GM19395 (cell line): ENCODE measurements at regions not wholly inside any gene's neighbourhood (a gene's known extent, or its start where the extent isn't known, plus 50 kb on each side); places are given as distances from the start of the nearest gene placed in this dataset.

Source experiments
- ATAC-seq: cut with Tn5 transposase; IDR thresholded peaks from one replicate; pipeline ENCODE4 v1.9.1; 2021; ENCODE audit warnings: mild to moderate bottlenecking, moderate library complexity; ENCODE audit not compliant: unreplicated experiment

DNA sequence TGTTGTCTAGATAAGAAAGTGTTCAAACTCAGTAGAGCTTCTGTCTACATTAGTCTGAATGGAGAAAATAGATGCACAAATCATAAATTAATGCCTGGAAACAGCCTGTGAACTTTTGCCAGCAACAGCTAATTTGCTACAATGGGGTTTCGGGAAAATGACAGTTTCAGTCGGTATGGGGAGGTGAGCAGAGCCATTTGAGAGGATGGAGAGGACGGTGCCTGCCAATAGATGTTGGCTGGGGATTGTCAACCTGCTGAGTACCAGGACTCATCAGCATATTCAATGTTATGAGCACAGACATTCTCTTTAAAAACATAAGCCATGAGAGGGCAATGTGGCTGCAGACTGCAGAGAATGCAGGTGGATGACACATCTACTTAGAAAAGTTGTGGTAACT is 230.3 kb upstream of the PCDH18 start:
- no peak for ATAC-seq

DNA sequence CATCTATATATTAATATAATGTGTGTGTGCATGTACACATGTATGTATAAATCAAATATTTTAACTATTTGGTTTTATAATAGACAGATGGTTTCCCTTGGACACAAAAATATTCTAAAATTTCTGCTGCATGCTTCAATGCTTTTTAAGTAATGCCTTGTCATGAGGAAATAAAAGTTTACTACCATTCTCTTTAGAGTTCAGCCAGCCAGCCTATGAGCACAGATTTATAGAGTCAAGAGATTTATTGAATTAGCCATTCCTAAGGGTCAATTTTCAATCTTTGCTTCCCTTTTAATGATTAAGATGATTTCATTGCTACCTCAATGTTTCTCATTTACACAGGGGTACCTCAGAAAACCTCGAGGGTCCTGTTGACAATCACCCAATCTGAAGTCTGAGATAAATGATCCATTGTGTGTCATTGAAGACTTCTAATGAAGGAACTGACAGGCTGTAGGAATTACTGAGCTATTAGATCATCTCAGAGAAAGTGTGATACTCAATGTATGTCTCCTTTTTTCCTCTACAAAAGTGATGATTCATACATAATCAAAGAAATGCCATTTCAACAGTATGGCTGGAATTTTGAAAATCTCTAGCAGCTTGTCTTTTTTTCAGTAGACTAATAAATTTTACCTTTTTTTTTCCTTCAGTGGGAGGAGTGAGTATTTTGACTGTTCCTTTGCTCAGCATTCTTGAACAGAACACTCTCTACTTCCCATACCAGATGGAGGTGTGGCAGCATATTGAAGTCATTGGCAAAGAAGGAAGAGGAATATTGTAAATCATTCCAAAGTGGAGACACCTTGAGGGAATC is 222.6 kb upstream of the PCDH18 start:
- no peak for ATAC-seq

DNA sequence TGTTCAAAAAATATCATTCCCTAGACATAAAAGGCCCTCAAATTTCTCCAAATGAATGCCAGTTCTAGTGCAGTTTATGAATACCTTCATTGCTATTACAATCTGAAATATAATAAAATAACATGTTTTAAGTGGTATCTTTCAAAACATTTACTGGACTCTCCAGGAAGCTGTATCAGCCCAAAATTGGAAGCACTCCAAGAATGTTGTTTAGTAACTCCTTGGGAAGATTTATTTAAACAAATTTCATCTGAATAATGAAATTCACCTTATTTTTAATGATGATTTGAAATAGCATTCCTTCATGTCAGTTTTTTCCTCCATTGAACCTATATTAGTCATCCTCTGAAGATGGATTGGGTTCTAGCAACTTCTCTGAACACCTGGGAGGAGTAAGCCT is 217.2 kb upstream of the PCDH18 start:
- no peak for ATAC-seq

DNA sequence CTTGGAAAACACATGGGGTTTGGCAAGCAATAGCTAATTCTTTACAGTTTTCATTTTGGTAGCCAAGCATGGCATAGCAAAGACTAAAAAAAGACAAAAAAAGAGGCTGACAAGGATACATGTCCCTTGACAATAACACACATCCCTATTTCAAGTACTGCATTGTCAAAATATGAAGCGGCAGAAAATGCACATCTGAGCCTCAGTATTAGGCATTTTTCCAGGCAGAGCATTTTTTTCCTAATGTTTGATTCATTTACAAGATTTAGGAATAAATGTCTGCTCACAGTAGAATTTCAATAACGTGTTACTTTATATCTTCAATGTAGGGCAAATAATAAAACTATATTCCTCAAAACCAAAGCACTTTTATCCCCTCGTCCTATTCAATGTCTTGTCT is 216.3 kb upstream of the PCDH18 start:
- no peak for ATAC-seq

DNA sequence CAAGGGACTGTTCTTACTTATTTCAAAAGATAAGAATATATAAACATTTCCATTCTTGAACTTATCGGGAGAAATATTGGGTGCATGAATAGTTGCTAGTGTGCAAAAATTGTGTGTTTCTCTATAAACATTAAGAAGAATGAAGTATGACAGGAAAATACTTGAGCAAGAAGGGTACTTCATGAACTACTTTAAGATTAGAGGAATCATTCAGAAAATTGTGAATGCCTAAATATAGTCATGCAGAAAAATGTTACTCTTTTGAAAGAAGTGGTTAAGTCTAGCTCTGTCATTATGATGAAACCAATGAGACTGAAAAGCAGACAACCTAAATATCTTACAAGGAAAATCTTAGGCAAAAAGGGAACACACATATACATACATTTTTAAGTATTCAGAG is 207.8 kb upstream of the PCDH18 start:
- no peak for ATAC-seq

DNA sequence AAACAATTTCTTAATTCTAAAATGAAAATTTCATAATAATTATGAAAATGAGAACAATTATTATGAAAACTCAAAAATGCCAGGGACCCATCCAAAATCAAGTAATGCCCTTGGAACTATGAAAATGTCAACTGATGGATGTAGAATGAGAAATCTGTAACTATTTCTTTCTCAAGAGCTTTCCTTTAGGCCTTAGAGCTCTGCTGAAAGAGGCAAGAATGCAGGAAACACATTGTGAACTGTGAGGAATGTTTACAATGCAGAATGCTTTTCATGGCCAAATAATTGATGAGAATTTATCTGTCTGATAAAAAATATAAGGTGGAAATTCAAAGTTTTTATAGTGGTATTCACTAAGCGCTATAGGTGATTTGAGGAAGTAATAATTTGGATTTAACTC is 207.1 kb upstream of the PCDH18 start:
- no peak for ATAC-seq

DNA sequence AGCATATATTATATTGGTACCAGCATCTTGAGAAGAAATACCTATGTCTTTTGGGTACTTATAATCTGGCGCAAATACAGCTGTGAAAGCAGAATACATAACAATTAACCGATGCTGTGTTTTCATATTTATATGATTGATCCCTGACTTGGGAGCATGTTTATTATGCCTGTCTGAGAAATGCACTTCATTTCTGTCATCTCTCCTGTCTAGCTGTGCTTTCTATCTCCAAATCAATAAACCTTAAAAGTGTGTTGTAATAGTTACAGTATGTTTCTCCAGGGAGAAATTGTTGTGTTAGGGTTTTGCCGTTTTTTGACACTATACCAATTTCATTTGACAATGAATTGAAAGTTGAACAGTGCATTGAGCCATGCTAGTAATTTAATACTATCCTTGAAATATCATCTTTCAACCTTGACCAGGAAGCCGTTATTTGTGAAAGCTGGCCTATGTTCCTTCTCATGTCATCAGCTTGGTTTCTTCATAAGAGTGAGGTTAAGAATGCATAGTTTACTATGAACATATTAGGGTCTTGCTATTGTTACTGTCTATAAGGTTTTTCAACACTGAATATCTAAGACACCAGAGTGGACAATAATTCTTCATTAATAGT is 206.2 kb upstream of the PCDH18 start:
- ATAC-seq, result no peak

DNA sequence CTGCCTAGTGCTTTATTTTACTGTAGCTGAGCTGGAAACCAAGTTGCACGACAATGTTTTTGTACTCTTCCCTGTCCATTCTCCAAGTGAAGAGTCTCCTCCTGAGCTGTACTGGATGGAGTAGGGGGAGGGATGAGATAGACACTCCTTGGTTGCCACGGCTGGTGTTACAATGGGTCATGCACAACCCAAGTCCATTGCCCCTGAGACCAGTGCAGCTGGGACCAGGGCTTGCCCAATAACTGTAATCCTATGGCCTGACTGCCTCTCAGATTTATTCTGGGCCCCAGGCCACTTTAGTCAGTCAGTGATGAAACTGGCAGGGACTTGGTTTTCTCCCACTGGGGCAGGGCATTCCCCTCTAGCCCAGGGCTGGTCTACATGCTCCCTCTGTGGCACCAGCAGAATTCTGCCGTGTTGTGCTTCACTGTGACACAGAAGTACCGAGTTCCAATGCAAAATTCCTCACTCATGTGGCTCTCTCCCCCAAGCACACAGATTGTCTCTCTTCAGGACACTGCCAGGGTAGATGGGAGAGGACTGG is 203.3 kb upstream of the PCDH18 start:
- no peak for ATAC-seq

DNA sequence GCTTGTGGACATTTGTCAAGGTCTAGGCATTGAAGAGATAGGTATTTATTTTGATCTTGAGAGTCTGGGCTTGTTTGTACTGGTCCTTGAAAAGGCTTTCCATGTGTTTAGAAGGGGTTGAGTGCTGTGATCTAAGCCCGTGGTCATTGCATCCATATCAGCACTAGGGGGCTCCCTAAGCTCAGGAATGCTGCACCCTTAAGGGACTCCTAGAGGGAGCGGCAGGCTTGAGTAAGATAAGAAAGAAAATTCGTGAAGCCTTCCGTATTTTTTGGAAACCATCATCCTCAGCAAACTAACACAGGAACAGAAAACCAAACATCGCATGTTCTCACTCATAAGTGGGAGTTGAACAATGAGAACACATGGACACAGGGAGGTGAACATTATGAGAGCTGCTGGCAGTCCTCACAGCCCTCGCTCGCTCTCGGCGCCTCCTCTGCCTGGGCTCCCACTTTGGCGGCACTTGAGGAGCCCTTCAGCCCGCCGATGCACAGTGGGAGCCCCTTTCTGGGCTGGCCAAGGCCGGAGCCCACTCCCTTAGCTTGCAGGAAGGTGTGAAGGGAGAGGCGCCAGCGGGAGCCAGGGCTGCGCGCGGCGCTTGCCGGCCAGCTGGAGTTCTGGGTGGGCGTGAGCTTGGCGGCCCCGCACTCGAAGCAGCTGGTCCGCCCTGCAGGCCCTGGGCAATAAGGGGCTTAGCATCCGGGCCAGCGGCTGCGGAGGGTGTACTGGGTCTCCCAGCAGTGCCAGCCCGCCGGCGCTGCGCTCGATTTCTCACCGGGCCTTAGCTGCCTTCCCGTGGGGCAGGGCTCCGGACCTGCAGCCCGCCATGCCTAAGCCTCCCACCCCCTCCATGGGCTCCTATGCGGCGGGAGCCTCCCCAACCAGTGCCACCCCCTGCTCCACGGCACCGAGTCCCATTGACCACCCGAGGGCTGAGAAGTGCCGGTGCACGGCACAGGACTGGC is 201.2 kb upstream of the PCDH18 start:
- ATAC-seq, result peak; percentile 73

DNA sequence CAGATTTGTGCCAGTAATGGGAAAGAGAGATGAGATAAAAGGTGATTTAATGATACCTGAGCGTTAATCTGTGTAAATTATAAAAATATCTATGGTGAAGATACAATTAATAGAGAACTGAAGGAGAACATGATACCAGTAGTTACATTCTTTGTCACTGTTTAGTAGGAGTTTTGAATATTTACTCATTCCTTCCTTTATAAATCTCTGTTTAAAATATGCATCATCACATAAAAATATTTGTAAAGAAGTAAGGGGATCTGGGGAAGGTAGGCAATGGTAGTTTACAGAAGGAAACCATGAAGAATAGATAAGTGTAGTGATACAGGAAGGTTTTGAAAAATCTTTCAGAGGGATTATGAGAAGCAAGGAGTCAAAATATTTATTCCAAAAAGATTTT is 190.6 kb upstream of the PCDH18 start:
- no peak for ATAC-seq

DNA sequence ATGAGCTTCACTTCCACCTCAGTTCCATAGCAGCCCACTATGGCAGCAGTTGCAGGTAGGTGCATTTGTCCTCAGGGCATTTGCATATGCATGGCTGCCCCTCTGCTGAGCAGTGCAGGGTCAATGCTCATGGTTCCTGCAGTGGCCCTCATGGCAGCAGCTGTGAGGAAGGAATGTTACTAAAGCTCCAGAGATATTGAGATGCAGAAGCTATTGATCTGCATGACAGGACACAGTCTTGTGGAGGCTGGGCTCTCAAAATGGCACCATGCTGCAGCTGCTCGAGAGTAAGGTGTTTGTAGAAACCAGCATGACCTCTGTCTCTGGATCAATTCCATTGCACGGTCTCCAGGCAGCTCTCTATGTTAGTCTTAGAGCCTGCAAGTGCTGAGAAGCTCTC is 179.2 kb upstream of the PCDH18 start:
- ATAC-seq, result no peak

DNA sequence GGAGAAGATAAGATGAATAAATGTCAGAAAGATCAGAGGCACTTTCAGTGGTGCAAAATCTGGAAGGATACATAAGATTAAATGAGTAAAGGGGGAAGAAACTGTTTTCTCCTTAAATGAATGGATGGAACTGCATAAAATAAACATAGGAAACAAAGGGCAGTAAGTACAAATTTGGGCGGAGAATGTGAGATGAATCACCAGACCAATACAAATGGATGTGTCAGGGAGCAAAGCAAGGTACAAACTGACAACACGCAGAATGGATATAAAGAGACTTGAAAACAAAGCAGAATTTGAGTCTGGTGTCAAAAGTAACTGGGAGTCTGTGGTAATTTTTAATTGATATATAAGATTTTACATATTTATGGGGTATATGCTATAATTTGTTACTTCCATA is 175.3 kb upstream of the PCDH18 start:
- ATAC-seq, result no peak

DNA sequence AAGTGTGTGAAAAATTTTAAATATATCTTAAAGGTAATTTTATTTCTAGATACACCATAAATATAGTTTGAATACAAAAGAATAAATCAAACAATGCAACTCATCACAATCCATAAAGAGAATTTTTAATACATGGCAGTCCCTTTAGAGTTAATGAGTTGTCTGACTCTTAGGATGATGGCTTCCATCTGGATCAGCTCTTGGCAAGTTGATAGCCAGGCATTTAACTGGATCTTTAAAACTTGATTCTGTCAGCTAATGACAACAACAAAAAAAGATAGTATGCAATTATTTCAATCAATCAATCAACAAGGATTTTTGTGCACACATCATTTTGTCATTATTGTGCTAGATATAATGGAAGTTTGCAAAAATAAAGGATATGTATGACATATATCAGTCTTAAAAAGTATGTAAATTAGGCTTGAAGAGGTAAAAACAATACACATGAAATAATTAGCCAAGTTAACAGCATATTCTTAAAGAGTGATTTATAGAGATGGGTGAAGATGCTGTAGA is 174.9 kb upstream of the PCDH18 start:
- no peak for ATAC-seq

DNA sequence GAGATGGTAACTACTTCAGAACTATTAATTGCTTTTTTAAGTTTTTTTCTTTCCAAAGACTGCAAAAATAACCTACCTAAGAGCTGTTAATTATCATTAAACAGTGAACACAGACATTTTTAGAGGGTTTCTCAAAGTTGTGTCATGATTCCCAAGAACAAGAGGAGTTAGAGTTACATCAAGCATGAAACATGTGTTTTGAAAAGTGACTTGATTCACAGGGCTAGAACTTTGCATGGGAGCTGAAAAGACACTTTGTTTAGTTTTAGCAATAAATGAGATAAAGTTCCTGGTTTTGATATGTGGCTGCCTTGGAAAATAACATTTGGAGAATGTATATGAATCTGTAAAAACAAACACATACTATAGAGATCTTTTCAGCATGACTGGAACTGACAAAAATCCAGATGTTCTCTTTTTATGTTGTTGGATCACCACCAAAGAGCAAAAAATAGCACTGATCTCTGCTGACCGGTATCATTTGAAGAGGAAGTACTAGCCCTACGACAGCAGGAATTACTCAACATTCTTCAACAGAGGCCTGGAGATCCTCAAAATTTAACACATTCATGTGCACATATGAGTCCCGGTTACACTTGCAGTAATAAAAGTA is 173.0 kb upstream of the PCDH18 start:
- ATAC-seq, result no peak

DNA sequence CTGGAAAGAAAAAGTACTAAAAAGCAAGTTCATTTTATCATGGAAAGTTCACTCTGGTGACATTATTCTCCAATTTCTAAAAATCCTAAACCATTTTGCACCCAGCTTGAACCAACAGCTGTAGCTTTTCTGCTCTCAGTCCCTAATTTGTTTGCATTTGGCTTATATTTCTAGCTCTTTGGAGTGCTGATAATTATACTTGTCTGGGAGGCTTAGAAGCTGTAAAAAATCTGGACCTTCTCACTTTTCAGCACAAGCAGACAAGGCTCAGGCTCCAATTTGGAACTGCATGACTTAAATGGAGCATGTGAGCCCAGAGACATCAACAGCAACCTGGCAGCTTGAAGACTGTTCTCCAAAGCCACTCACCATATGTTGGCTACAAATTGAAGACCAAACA is 170.9 kb upstream of the PCDH18 start:
- no peak for ATAC-seq

DNA sequence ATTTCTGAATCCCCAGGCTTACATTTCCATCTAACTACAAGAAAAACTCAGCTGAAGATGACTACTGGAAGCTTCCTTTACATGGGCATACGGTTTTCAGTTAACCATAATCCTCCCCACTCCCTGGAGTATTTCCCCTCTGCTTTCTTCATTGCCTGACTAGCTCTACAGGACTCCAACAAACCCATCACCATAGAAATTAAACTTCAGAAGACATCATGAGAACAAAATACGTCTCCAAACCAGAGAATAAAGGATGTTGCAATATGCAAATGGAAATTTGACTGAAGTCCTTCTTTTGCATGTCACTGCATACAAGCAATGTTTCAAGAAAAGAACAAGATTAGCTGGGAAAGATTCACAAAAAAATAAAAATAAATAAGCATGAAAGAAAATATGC is 170.2 kb upstream of the PCDH18 start:
- no peak for ATAC-seq

DNA sequence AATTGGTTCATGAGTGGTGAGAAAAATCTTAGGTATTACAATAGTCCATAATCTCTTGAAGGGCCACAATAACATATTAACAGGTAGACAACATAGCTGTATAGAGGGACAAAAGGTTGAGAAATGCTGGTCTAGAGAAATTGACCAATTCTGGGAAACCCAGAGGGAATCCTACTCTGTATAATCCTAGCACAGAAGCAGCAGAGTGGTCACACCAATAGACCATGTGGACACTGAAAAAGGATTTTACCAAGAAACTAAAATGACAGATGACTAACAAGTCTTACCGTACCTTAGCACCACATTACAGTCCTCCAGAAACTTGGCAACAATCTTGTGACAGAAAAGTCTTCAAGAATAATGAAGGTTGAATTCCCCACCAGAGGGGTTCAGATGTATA is 169.1 kb upstream of the PCDH18 start:
- no peak for ATAC-seq

DNA sequence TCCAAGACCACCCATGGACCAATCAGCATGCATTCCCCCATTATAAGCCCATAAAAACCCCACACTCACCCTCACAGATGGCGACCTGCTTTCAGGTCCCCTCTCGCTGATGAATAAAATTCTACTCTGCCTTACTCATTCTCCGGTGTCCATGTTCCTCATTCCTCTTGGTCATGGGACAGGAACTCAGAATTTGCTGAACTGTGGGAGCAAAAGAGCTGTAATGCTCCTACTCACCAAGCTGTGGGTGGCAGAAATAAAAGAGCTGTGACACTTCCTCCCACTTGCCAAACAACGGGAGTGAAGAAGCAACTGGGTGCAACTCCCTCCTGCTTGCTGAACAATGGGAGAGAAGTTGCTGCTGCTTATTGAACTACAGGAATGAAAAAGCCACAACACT is 168.5 kb upstream of the PCDH18 start:
- ATAC-seq, result no peak

DNA sequence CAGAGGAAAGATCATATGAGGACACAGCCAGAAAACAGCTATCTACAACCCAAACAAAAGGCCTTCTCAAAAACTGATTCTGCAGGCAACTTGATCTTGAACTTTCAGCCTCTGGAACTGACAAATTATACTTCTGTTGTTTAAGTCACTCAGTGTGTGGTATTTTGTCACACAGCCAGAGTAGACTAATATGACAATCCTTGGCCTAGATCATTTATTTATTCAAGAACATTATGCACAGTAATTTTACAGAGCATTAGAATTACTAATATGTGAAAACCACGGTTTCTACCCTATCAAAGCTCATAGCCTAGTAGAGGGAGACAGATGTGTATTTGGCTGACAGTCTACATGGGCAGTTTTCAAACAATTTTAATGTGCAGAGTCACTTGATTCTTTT is 167.8 kb upstream of the PCDH18 start:
- no peak for ATAC-seq

DNA sequence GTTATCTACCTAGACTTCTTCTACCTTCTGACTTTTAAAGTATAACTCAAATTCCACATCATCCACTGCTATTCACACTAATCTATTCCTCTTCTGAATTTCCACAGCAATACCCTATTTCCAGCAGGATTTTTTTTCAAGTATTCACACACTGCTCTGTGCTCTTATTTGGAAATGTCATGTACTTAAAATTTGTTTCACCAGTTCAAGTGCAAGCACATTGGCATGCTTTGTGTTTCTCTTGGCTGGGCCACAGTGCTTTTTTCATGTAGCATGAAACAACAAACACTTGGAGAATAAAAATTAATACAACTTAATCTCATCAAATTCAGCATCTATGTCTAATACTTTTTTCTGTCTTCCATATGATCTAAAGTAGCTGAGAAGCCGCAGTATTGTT is 161.8 kb upstream of the PCDH18 start:
- ATAC-seq, result no peak

DNA sequence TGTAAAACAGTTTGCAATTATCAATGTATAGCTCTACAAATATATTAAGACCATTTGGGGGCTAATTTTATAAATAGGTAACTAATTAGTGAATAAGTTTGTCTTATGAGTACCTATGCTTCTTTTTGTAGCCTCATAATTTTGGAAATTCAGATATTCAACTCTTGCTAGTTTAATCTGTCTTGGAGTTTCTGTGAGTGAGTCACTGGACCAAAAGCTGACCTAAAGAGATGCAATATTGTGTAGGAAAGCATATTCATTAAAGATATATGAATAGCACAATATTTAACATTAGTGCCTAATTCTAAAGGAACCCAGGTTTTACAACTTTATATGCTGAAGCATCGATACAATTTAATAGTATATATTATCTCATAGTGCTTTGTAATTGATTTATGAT is 161.3 kb upstream of the PCDH18 start:
- ATAC-seq, result no peak
